ENCODE measurements at regions not wholly inside any gene's neighbourhood (a gene's known extent, or its start where the extent isn't known, plus 50 kb on each side); places are given as distances from the start of the nearest gene placed in this dataset.

GRCh38 chr12:126718365-126718764 is 1548.6 kb upstream of the TMEM132C start:
- H3K27ac ChIP-seq = no peak overlapping the region
- TF ChIP-seq, protein P1, sequence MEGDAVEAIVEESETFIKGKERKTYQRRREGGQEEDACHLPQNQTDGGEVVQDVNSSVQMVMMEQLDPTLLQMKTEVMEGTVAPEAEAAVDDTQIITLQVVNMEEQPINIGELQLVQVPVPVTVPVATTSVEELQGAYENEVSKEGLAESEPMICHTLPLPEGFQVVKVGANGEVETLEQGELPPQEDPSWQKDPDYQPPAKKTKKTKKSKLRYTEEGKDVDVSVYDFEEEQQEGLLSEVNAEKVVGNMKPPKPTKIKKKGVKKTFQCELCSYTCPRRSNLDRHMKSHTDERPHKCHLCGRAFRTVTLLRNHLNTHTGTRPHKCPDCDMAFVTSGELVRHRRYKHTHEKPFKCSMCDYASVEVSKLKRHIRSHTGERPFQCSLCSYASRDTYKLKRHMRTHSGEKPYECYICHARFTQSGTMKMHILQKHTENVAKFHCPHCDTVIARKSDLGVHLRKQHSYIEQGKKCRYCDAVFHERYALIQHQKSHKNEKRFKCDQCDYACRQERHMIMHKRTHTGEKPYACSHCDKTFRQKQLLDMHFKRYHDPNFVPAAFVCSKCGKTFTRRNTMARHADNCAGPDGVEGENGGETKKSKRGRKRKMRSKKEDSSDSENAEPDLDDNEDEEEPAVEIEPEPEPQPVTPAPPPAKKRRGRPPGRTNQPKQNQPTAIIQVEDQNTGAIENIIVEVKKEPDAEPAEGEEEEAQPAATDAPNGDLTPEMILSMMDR (conservative IDR thresholded peaks at IDR 0.05) = no peak

DNA sequence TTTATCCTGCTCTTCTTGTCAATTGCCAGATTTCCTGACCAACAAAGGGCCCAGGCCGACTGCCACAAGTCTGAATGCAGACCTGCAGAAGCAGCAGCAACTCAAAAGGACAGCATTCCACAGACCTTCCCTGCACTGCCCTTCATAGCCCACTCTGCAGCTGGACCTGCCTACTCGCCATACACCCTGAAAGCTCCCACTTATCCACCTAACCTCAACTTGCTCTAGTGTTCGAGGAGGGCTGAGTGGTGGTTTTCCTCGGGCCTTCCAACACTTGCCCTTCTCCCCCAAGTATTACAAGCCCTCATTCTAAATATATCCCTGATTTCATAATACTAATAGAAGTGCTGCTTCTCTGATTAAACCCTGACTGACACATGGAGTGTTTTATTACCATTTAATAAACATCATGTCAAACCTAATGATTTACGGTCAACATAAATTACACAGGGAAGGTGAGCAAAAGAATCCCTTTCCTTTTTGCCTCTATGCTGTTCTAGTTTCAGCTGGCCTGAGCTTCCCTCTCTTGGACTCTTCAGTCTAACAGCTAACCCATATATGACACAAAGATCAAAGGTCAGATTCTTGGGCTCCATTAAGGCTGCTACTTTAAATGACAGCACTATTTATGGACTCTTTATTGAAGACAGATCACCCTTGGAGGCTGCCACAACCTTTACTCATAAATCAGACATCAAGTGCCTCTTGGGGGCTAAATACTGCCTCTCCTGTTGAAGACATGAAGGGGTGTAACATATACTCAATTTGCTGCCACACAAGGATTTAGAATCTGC is 1546.9 kb upstream of the TMEM132C start:
- TF ChIP-seq, protein P1 (conservative IDR thresholded peaks at IDR 0.05) = no peak
- H3K27ac ChIP-seq = no peak overlapping the region

- TF ChIP-seq, protein P1 (conservative IDR thresholded peaks at IDR 0.05) = no peak
- no peak overlapping the region for H3K27ac ChIP-seq
Measured at GRCh38 chr12:126726481-126727217, 1540.3 kb upstream of the TMEM132C start.

DNA sequence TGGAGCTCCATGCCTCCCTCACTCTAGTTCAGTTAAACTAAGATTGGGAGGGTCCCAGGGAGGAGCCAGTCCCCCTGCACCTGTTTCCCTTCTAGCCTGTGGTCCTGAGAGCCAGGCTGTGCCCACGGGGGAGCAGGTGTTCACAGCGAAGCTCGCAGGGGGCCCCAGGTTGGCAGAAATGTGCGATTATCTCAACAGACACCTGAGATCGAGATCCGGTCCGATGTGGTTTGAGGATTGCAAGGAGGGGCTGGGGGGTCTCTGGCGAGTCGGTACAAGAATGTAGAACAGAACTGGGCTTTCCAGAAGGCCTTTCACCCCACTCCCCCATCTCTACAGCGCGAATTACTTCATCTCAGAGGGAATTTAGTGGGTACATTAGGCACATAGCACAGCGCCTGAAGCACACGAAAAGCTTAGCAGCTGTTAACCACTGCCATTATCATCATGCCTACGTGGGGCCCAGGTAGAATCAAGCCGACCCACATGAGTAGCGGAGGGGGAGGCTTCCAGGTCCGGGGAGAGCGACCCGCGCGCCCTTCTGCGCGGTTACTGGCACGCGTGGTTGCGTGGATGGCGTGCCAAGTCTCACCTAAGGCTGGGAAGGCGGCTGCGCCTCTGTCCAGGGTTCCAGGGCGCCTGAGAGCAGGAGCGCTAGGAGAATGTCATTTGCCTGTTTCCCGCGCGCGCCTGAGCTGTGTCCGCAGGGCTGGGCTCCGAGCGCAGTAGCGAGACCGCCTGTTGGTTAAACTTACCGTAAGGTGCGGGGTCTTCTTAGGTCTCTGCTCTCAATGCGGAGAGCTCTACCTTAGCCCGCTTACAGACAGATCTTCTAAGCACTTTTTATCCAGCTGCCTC is 1539.5 kb upstream of the TMEM132C start:
- no peak overlapping the region for H3K27ac ChIP-seq
- TF ChIP-seq, protein P1 (conservative IDR thresholded peaks at IDR 0.05) = no peak

GRCh38 chr12:126734296-126734695 is 1532.7 kb upstream of the TMEM132C start:
- no peak overlapping the region for H3K27ac ChIP-seq
- TF ChIP-seq, protein P1 (conservative IDR thresholded peaks at IDR 0.05) = no peak

- TF ChIP-seq, protein P1 (conservative IDR thresholded peaks at IDR 0.05) = no peak
- H3K27ac ChIP-seq = no peak overlapping the region
Measured at GRCh38 chr12:126734710-126735109, 1532.3 kb upstream of the TMEM132C start.

Measured in VCaP (cell line).